Trophoblast cell (in vitro differentiated cells and primary cell): ENCODE measurements at regions not wholly inside any gene's neighbourhood (a gene's known extent, or its start where the extent isn't known, plus 50 kb on each side); places are given as distances from the start of the nearest gene placed in this dataset.

Experiments used
- DNase-seq, 2 donors: peaks; one replicate each; pipeline ENCODE4 v3.0.0-alpha.2; 2016
- H2AFZ ChIP-seq: 2 replicates; pipeline ENCODE4 v1.6.1; 2013; ENCODE audit warnings: low read length, moderate library complexity, mild to moderate bottlenecking; ENCODE audit not compliant: insufficient read depth, poor library complexity
- H2AK5ac ChIP-seq: 2 replicates; pipeline ENCODE4 v1.6.1; 2013; ENCODE audit warnings: mild to moderate bottlenecking, low read length
- H2BK120ac ChIP-seq: 2 replicates; pipeline ENCODE4 v1.6.1; 2013; ENCODE audit warnings: low read length, mild to moderate bottlenecking, moderate library complexity; ENCODE audit not compliant: insufficient read depth, poor library complexity
- H2BK12ac ChIP-seq: 2 replicates; pipeline ENCODE4 v1.6.1; 2013; ENCODE audit warnings: mild to moderate bottlenecking, low read length, moderate library complexity
- H2BK5ac ChIP-seq: 2 replicates; pipeline ENCODE4 v1.6.1; 2013; ENCODE audit warnings: low read length, low read depth, moderate library complexity, mild to moderate bottlenecking; ENCODE audit not compliant: poor library complexity
- H3K14ac ChIP-seq: 2 replicates; pipeline ENCODE4 v1.6.1; 2013; ENCODE audit warnings: mild to moderate bottlenecking, low read length
- H3K18ac ChIP-seq: 2 replicates; pipeline ENCODE4 v1.6.1; 2013; ENCODE audit warnings: mild to moderate bottlenecking, low read length
- H3K23ac ChIP-seq: 2 replicates; pipeline ENCODE4 v1.6.1; 2013; ENCODE audit warnings: low read length
- H3K27ac ChIP-seq: 2 replicates; pipeline ENCODE4 v1.5.1; 2013; ENCODE audit warnings: low read depth, mild to moderate bottlenecking, inconsistent platforms, low read length, moderate library complexity
- H3K27me3 ChIP-seq: 2 replicates; pipeline ENCODE4 v1.6.1; 2013; ENCODE audit warnings: inconsistent platforms, mild to moderate bottlenecking, low read length, moderate library complexity; ENCODE audit not compliant: insufficient read depth
- H3K36me3 ChIP-seq, 2 experiments: 1 replicate in 1 of 2; 2 replicates in 1 of 2; pipeline ENCODE4 v1.6.1; 2013; ENCODE audit warnings: low read length in 2 of 2, mild to moderate bottlenecking in 2 of 2, moderate library complexity in 1 of 2; ENCODE audit not compliant: insufficient read depth in 2 of 2, control insufficient read depth in 1 of 2
- H3K4ac ChIP-seq: 2 replicates; pipeline ENCODE4 v1.6.1; 2013; ENCODE audit warnings: low read depth, mild to moderate bottlenecking, low read length, moderate library complexity
- H3K4me1 ChIP-seq, 2 experiments: 1 replicate in 1 of 2; 2 replicates in 1 of 2; pipeline ENCODE4 v1.6.1; 2013; ENCODE audit warnings: low read length in 2 of 2, mild to moderate bottlenecking in 2 of 2, moderate library complexity in 1 of 2; ENCODE audit not compliant: insufficient read depth in 2 of 2, control insufficient read depth in 1 of 2
- H3K4me2 ChIP-seq: 2 replicates; pipeline ENCODE4 v1.6.1; 2013; ENCODE audit warnings: inconsistent platforms, mild to moderate bottlenecking, low read length, moderate library complexity
- H3K4me3 ChIP-seq: 2 replicates; pipeline ENCODE4 v1.5.1; 2013; ENCODE audit warnings: mild to moderate bottlenecking, low read depth, low read length, inconsistent platforms
- H3K79me1 ChIP-seq: one replicate; pipeline ENCODE4 v1.6.1; 2013; ENCODE audit warnings: low read length
- H3K79me2 ChIP-seq: 2 replicates; pipeline ENCODE4 v1.6.1; 2013; ENCODE audit warnings: low read length, mild to moderate bottlenecking; ENCODE audit not compliant: control insufficient read depth, insufficient read depth, poor library complexity
- H3K9ac ChIP-seq: 2 replicates; pipeline ENCODE4 v1.6.1; 2013; ENCODE audit warnings: mild to moderate bottlenecking, low read length
- H3K9me3 ChIP-seq: 2 replicates; pipeline ENCODE4 v1.6.1; 2013; ENCODE audit warnings: low read depth, mild to moderate bottlenecking, control low read depth, inconsistent platforms, low read length; ENCODE audit not compliant: insufficient read depth
- H4K12ac ChIP-seq: 2 replicates; pipeline ENCODE4 v1.6.1; 2013; ENCODE audit warnings: low read depth, mild to moderate bottlenecking, low read length, moderate library complexity
- H4K8ac ChIP-seq: 2 replicates; pipeline ENCODE4 v1.6.1; 2013; ENCODE audit warnings: low read depth, mild to moderate bottlenecking, low read length, moderate library complexity
- H4K91ac ChIP-seq: one replicate; pipeline ENCODE4 v1.6.1; 2013; ENCODE audit warnings: low read depth, mild to moderate bottlenecking, low read length, moderate library complexity
- WGBS: extraction: QIAGEN DNeasy Blood & Tissue Kit; methylation state at CpG from one replicate; pipeline ENCODE4 v1.1.7; 2013; ENCODE audit warnings: missing lambda C conversion rate; ENCODE audit not compliant: insufficient read length, insufficient coverage; ENCODE audit errors: extremely low coverage; 5-methylcytosine and 5-hydroxymethylcytosine counted together

DNA sequence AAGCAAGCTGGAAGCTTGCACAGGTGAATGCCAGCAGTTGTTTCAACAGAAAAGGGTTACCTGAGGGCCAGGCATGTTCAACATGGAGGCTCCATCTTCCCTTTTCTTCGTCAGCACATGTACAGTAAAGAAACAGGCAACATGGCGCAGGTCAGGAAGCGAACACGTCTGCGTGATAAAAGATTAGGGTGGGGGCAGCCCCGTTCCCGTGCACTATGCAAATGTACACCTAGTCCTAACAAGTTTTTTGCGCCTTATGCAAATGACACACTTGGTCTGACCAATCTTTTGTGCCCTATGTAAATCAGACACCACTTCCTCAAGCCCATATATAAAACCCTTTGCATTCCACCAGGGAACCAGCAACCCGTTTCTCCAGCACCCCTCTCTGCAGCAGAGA, 452.1 kb upstream of the PTPRD start:
- Histone ChIP-seq H3K9ac (no peak overlapping the region), H3K27me3 (no peaks in the 10 kb centered on the region), H2AK5ac (no peak overlapping the region), H3K23ac (no peak overlapping the region), H3K18ac (no peak overlapping the region), H3K14ac (no peak overlapping the region), H3K4ac (no peak overlapping the region), H3K36me3 (no peaks in the 10 kb centered on the region), H3K4me1 (no peaks in the 10 kb centered on the region), H4K91ac (no peak overlapping the region), H2BK12ac (no peak overlapping the region), H3K79me2 (no peaks in the 10 kb centered on the region), H2AFZ (no peak overlapping the region), H3K79me1 (no peaks in the 10 kb centered on the region), H3K27ac (no peak overlapping the region), H3K4me2 (no peak overlapping the region), H4K8ac (no peak overlapping the region), H2BK120ac (no peak overlapping the region), H4K12ac (no peak overlapping the region), H3K9me3 (no peaks in the 10 kb centered on the region), H3K4me3 (no peak overlapping the region), H2BK5ac (no peak overlapping the region)
- no CpG with 5 or more reads among the region's 9 CpGs for WGBS
- no peak for DNase-seq

DNA sequence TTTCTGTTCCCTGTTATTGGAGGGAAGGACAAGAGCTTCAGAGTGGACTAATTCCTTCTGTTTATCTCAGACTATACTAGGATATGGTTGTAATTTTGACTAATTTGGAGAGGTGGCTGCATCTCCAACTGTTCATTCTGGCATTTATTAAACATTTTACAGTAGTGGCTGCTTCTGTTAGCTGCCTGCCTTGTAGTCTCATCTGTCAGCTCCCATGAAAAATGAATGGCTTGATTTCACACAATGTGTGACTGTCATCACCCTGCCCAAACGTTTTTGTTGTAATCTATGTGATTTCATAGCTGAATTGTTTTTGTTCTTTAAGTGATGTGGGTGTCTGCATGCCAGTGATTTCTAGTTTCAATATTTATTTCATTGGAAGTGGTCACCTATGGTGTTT, 459.4 kb upstream of the PTPRD start:
- H3K4me2 ChIP-seq = no peak overlapping the region
- H3K9me3 ChIP-seq = no peaks in the 10 kb centered on the region
- no peak for DNase-seq
- H3K27me3 ChIP-seq = no peaks in the 10 kb centered on the region
- H2BK5ac ChIP-seq = no peak overlapping the region
- H2AFZ ChIP-seq = no peak overlapping the region
- no CpG with 5 or more reads among the region's 1 CpG for WGBS
- H4K91ac ChIP-seq = no peak overlapping the region
- H3K36me3 ChIP-seq = no peaks in the 10 kb centered on the region
- H3K14ac ChIP-seq = no peak overlapping the region
- no peak overlapping the region for H3K4ac ChIP-seq
- no peaks in the 10 kb centered on the region for H3K4me1 ChIP-seq
- H2AK5ac ChIP-seq = no peak overlapping the region
- H4K12ac ChIP-seq = no peak overlapping the region
- no peak overlapping the region for H4K8ac ChIP-seq
- H2BK12ac ChIP-seq = no peak overlapping the region
- no peak overlapping the region for H3K27ac ChIP-seq
- H3K79me2 ChIP-seq = no peaks in the 10 kb centered on the region
- no peak overlapping the region for H3K18ac ChIP-seq
- no peak overlapping the region for H3K23ac ChIP-seq
- no peak overlapping the region for H3K9ac ChIP-seq
- no peaks in the 10 kb centered on the region for H3K79me1 ChIP-seq
- H3K4me3 ChIP-seq = no peak overlapping the region
- no peak overlapping the region for H2BK120ac ChIP-seq

DNA sequence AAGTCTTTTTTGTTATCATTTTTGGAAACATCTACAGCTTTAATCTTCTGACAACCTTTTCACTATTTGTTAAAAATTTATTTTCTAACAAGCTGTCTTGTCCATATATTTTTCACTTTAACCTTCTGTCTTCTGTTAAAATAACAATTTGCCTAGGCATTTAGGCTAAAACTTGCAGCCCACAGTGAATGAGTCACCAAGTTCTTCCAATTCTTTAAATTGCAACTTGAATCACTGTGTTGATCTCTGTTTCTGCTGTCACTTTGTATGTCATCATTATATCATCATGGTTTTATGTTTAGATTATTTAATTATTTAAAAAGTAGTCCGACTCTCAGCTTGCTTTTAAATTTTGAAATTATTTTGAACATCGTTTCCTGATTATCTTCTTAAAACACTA, 473.8 kb upstream of the PTPRD start:
- no peak overlapping the region for H3K4me2 ChIP-seq
- no peak overlapping the region for H3K4me3 ChIP-seq
- no peak overlapping the region for H2AFZ ChIP-seq
- no peak overlapping the region for H3K23ac ChIP-seq
- no peaks in the 10 kb centered on the region for H3K79me2 ChIP-seq
- no CpG with 5 or more reads among the region's 2 CpGs for WGBS
- H4K8ac ChIP-seq = no peak overlapping the region
- H3K9ac ChIP-seq = no peak overlapping the region
- no peak overlapping the region for H4K12ac ChIP-seq
- no peaks in the 10 kb centered on the region for H3K9me3 ChIP-seq
- no peak overlapping the region for H3K4ac ChIP-seq
- no peak overlapping the region for H2BK12ac ChIP-seq
- no peaks in the 10 kb centered on the region for H3K4me1 ChIP-seq
- no peaks in the 10 kb centered on the region for H3K27me3 ChIP-seq
- H2BK120ac ChIP-seq = no peak overlapping the region
- no peak overlapping the region for H2BK5ac ChIP-seq
- H4K91ac ChIP-seq = no peak overlapping the region
- H3K14ac ChIP-seq = no peak overlapping the region
- H2AK5ac ChIP-seq = no peak overlapping the region
- peak in 1 of 2 donors; percentile 16 for DNase-seq
- no peak overlapping the region for H3K27ac ChIP-seq
- peaks cover 3% of the 10 kb centered on the region for H3K79me1 ChIP-seq
- H3K18ac ChIP-seq = no peak overlapping the region
- H3K36me3 ChIP-seq = no peaks in the 10 kb centered on the region

DNA sequence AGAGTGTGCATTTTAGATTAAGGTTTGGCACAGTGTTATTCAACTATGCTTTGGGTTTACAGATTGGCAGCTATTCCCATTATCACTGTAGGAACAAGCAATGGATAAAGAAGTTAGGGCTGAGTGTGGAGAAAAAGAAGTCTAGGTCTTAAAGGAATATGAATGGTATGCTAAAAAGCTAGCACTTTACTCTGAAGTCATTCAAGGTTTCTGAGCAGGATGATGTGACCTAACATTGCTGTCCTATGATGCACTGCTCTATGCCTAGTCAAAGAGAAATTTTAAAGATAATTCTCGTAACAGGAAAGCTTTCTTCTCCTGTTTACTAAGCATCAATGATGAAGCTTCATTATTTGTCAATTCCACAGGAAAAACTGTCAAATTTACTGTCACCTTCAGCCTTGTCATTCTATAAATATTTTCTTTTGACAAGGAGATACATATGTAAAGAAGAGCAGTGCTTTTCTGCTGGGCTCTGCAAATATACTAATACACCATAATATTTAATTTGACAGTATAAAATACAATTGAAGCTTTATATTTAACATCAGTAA, 476.1 kb upstream of the PTPRD start:
- peaks cover 3% of the 10 kb centered on the region for H3K79me1 ChIP-seq
- H4K12ac ChIP-seq = no peak overlapping the region
- no peak overlapping the region for H3K18ac ChIP-seq
- no peak overlapping the region for H4K8ac ChIP-seq
- no peak overlapping the region for H2AFZ ChIP-seq
- H3K9me3 ChIP-seq = no peaks in the 10 kb centered on the region
- no peak overlapping the region for H3K9ac ChIP-seq
- no peak overlapping the region for H3K4ac ChIP-seq
- peak in 1 of 2 donors; percentile 6 for DNase-seq
- H3K27me3 ChIP-seq = no peaks in the 10 kb centered on the region
- no peak overlapping the region for H3K4me3 ChIP-seq
- H3K14ac ChIP-seq = no peak overlapping the region
- H3K79me2 ChIP-seq = no peaks in the 10 kb centered on the region
- H2AK5ac ChIP-seq = no peak overlapping the region
- H3K4me2 ChIP-seq = no peak overlapping the region
- H4K91ac ChIP-seq = no peak overlapping the region
- H3K4me1 ChIP-seq = no peaks in the 10 kb centered on the region
- H3K36me3 ChIP-seq = no peaks in the 10 kb centered on the region
- no peak overlapping the region for H2BK12ac ChIP-seq
- no peak overlapping the region for H2BK5ac ChIP-seq
- no CpG with 5 or more reads among the region's 1 CpG for WGBS
- H2BK120ac ChIP-seq = no peak overlapping the region
- H3K27ac ChIP-seq = no peak overlapping the region
- H3K23ac ChIP-seq = no peak overlapping the region
